NB4 (cell line): ENCODE measurements at regions not wholly inside any gene's neighbourhood (a gene's known extent, or its start where the extent isn't known, plus 50 kb on each side); places are given as distances from the start of the nearest gene placed in this dataset.

Source experiments
- MYC ChIP-seq: IDR thresholded peaks from 2 replicates; pipeline ENCODE4 v1.6.1; 2011; ENCODE audit warnings: low read depth, low read length
- POLR2A ChIP-seq: IDR thresholded peaks from 2 replicates; pipeline ENCODE4 v1.6.1; 2011; ENCODE audit warnings: mild to moderate bottlenecking; ENCODE audit not compliant: insufficient read length; ENCODE audit errors: extremely low read depth
- TF ChIP-seq, protein P1 (sequence below): IDR thresholded peaks from one replicate; pipeline ENCODE4 v1.5.1; 2012; ENCODE audit warnings: low read depth, low read length
- TF ChIP-seq, protein P2 (sequence below): IDR thresholded peaks from 2 replicates; pipeline ENCODE4 v1.6.1; 2011; ENCODE audit warnings: low read depth, low read length

DNA sequence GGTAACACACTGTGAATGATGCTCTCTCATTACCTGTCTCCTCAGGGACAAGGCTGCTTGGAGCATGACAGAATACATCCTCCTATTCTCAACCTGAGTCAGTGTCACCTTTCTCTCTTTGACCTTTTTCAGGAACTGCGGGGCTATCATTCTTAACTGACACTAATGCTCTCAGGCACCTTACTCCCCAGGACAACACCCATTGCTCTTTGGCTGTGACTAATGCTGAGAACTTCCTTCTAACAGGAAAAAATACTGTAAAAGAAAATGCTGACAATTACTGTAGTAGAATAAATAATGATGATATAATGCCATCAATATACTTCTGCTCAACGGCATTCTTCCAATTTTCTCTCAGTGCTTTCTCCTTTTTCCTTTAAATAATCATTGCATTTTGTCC lies 2082.7 kb upstream of the RAG2 start:
- TF ChIP-seq, protein P1, sequence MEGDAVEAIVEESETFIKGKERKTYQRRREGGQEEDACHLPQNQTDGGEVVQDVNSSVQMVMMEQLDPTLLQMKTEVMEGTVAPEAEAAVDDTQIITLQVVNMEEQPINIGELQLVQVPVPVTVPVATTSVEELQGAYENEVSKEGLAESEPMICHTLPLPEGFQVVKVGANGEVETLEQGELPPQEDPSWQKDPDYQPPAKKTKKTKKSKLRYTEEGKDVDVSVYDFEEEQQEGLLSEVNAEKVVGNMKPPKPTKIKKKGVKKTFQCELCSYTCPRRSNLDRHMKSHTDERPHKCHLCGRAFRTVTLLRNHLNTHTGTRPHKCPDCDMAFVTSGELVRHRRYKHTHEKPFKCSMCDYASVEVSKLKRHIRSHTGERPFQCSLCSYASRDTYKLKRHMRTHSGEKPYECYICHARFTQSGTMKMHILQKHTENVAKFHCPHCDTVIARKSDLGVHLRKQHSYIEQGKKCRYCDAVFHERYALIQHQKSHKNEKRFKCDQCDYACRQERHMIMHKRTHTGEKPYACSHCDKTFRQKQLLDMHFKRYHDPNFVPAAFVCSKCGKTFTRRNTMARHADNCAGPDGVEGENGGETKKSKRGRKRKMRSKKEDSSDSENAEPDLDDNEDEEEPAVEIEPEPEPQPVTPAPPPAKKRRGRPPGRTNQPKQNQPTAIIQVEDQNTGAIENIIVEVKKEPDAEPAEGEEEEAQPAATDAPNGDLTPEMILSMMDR: no peak
- TF ChIP-seq POLR2A (no peak), MYC (no peak)
- TF ChIP-seq, protein P2, sequence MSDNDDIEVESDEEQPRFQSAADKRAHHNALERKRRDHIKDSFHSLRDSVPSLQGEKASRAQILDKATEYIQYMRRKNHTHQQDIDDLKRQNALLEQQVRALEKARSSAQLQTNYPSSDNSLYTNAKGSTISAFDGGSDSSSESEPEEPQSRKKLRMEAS: no peak
